Activated T-cell treated with anti-CD3 and anti-CD28 coated beads, Interleukin-2, amount 50 U/mL, for 4 hours (primary cell): ENCODE measurements at regions not wholly inside any gene's neighbourhood (a gene's known extent, or its start where the extent isn't known, plus 50 kb on each side); places are given as distances from the start of the nearest gene placed in this dataset.
A peak's percentile ranks its signal among the peaks of the same experiment; 100 is the strongest.

ENCODE experiments used
- ATAC-seq, 2 donors: fragments of 200-7000 bp; cut with Tn5 transposase; one replicate each; pipeline ENCODE4 v1.10.0; 2021
- DNase-seq: peaks from one replicate; pipeline ENCODE4 v3.0.0-alpha.2; 2020
- H3K27me3 Mint-ChIP-seq: one replicate; pipeline ENCODE4 v1.8.0; 2021; ENCODE audit warnings: low read depth, mixed read lengths
- H3K36me3 Mint-ChIP-seq: one replicate; pipeline ENCODE4 v1.8.0; 2022; ENCODE audit warnings: mixed read lengths; ENCODE audit not compliant: insufficient read depth
- H3K4me1 Mint-ChIP-seq: one replicate; pipeline ENCODE4 v1.8.0; 2021; ENCODE audit warnings: low read depth, mixed read lengths
- H3K4me3 Mint-ChIP-seq: one replicate; pipeline ENCODE4 v1.8.0; 2021; ENCODE audit warnings: mild to moderate bottlenecking, moderate library complexity, mixed read lengths
- H3K9me3 Mint-ChIP-seq: one replicate; pipeline ENCODE4 v1.8.0; 2021; ENCODE audit warnings: mixed read lengths

DNA sequence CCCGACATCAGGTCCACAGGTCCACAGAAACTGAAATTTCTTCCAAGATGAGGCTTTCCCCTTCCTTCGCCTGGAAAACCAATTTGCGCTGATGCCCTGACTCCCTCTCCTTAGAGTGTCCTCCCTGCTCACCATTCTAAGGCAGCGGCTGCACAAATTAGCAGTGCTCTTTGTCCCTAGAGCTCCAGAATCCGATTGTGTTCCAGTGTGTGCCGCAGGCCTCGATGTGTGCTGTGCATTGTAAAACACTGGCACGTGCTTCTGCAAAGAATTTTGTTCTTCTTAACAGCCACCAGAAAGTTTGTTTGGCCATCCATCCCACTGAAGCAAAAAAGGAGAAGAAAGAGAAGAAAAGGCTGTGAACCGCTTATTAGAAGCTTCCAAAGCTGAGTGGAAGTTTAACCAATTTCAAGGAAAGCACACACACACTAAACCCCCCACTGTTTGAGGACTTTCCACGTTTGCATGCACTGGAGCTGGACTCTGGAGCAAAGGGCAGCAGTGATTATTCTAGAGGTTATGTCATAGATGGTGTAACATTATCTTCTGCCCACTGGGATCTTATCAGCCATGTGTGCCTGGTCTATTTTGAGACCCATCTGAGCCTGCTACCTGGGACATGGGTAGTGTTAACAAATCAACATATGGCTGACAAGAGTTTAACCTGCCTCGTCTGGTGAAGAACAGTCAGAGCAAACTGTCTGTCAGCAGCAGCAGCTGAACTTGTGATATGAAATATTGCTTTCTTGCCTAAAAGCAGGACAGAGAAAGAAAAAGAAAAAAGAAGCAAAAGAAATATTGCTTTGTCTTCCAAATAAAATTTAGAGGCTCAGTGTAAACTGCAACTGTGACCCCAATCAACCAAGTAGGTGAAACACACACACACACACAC is 64.9 kb upstream of the RREB1 start:
- Mint-ChIP-seq H3K9me3 (no peaks in the 10 kb centered on the region), H3K4me3 (no peak overlapping the region), H3K27me3 (no peaks in the 10 kb centered on the region), H3K4me1 (peaks cover 14% of the 10 kb centered on the region), H3K36me3 (no peaks in the 10 kb centered on the region)
- no peak for DNase-seq
- no peak for ATAC-seq

GRCh38 chr6:7045331-7045730 is 62.4 kb upstream of the RREB1 start:
- no peaks in the 10 kb centered on the region for H3K36me3 Mint-ChIP-seq
- DNase-seq: no peak
- no peaks in the 10 kb centered on the region for H3K27me3 Mint-ChIP-seq
- ATAC-seq: no peak
- H3K4me1 Mint-ChIP-seq: peaks cover 14% of the 10 kb centered on the region
- no peaks in the 10 kb centered on the region for H3K9me3 Mint-ChIP-seq
- H3K4me3 Mint-ChIP-seq: no peak overlapping the region

GRCh38 chr6:7045746-7046145 is 62.0 kb upstream of the RREB1 start:
- DNase-seq: no peak
- ATAC-seq: no peak
- Mint-ChIP-seq H3K4me3 (no peak overlapping the region), H3K36me3 (no peaks in the 10 kb centered on the region), H3K4me1 (peaks cover 14% of the 10 kb centered on the region), H3K27me3 (peaks cover 2% of the 10 kb centered on the region), H3K9me3 (no peaks in the 10 kb centered on the region)

DNA sequence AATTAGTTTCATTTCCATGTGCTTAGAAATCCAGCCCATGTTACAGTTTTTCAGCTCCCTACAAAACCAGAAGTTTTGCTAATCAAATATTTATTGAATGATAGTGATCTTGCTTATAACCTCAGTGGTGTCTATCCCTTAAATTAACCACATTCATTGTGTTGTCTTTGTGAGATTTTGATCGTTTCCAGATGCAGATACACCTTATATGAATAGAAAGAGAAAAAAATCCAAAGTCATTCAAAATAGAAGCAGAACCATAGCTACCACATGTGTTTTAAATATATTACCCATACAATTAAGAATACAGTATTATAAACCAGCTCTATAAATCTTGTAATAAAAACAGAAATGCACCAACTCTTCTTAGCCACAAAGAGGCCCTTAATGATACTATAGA is 60.6 kb upstream of the RREB1 start:
- H3K36me3 Mint-ChIP-seq: no peaks in the 10 kb centered on the region

DNA sequence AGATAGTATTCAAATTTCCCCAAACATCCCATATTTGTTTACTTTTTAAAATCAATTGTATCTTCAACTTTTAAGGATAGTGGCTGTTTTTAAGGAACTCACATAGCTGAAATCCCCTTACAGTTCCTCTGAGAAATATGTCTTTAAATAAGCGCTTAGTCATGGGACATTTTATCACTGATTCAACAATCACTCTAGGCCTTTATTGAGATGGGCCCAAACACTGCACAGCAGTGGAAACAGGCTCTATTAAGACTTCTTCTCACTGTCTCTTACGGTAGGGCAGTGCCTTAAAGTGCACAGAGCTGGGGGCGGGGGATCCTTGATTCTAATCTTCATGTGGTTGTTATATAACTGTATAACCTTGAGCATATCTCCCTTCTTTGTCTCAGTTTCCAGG is 59.8 kb upstream of the RREB1 start:
- no peak for DNase-seq

More for the DNA sequence above, 60.6 kb upstream of the RREB1 start:
- H3K4me3 Mint-ChIP-seq: no peak overlapping the region
- DNase-seq (no peak), ATAC-seq (no peak)
- H3K4me1 Mint-ChIP-seq: peaks cover 3% of the 10 kb centered on the region
- peaks cover 2% of the 10 kb centered on the region for H3K27me3 Mint-ChIP-seq
- H3K9me3 Mint-ChIP-seq: no peaks in the 10 kb centered on the region

DNA sequence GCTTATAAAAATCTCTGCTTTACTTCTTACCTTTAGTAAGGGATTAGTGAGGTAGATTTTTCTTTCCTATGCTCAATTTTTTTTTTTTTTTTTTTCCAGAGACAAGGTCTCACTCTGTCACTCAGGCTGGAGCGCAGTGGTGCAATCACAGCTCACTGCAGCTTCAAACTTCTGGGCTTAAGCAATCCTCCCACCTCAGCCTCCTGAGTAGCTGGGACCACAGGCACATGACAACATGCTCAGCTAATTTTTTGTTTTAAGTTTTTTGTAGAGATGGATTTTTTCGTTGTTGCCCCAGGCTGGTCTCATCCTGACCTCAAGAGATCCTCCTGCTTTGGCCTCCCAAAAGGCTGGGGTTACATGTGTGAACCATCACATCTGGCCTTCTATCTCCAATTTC is 58.9 kb upstream of the RREB1 start:
- DNase-seq (no peak), ATAC-seq (no peak)
- peaks cover 7% of the 10 kb centered on the region for H3K4me1 Mint-ChIP-seq
- no peaks in the 10 kb centered on the region for H3K36me3 Mint-ChIP-seq
- no peaks in the 10 kb centered on the region for H3K9me3 Mint-ChIP-seq
- H3K4me3 Mint-ChIP-seq: no peak overlapping the region
- peaks cover 2% of the 10 kb centered on the region for H3K27me3 Mint-ChIP-seq

More for the DNA sequence above, 59.8 kb upstream of the RREB1 start:
- H3K4me1 Mint-ChIP-seq: peaks cover 4% of the 10 kb centered on the region
- no peak overlapping the region for H3K4me3 Mint-ChIP-seq
- no peaks in the 10 kb centered on the region for H3K36me3 Mint-ChIP-seq
- peaks cover 2% of the 10 kb centered on the region for H3K27me3 Mint-ChIP-seq
- H3K9me3 Mint-ChIP-seq: no peaks in the 10 kb centered on the region
- ATAC-seq: no peak

DNA sequence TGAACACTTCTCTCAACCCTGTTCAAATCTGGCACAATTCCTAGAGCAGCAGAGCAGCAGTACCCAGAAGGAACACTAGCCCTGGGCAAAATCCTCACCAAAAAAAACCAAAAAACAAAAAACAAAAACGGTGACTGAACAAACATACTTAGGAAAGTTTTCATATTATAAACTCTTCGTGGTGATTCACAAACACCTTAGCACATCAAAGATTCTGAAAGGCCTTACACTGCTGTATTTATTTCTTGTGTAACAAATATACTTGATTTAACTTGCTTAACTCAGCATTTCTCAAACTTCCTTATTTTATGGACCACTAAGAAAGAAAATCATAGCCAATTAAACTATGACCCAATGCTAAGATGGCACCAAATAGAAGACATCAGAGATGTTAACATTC is 57.8 kb upstream of the RREB1 start:
- H3K4me1 Mint-ChIP-seq: peaks cover 7% of the 10 kb centered on the region
- no peak for DNase-seq
- no peaks in the 10 kb centered on the region for H3K36me3 Mint-ChIP-seq
- no peak for ATAC-seq
- H3K9me3 Mint-ChIP-seq: no peaks in the 10 kb centered on the region
- peaks cover 2% of the 10 kb centered on the region for H3K27me3 Mint-ChIP-seq
- peak overlapping the region; percentile 51 for H3K4me3 Mint-ChIP-seq

DNA sequence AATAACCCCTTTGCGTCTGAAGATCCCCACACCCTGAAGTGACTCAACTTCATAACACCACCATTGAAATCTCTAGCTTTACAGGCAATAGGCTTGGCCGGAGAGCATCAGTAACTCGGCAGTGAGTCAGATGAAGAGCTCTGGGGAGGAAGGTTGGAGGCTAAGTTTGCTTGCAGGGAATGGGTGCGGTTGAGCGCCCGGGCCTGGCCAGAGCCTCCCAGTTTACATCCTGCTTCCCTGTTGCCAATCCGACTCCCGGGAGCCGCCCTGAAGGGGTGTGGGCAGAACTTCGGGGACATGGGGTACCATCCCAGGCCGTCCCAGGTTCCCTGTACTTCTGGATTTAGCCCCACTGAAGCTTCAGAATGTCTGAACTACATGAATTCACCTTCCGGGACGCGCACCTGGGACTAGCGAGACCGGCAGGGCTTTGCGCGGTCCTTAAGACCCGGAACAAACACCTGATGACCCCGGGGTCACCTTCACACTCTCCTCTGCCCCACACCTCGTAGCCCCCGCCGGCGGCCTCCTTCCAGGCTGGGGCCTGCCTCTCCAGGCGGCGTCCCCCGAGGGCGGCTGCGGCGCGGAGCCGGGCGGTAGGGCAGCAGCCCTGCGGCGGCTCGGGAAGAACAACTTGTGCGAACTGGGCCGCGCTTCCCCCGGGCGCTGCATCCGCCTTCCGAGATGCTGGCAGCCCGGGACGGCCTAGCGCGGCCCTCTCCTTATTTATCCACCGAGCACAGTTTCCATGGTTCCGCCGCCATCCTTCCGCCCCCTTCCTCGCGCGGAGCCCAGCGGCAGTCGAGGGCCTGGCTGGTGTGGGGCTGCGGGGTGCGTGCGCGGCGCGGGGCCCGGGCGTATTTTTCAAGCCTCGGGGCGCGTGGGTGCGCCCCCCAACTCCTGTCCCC is 56.6 kb upstream of the RREB1 start:
- H3K27me3 Mint-ChIP-seq: peaks cover 2% of the 10 kb centered on the region
- peak; percentile 58 to 59 for ATAC-seq
- DNase-seq: peak; percentile 9
- peak overlapping the region; percentile 51 for H3K4me3 Mint-ChIP-seq
- H3K4me1 Mint-ChIP-seq: peaks cover 7% of the 10 kb centered on the region
- no peaks in the 10 kb centered on the region for H3K9me3 Mint-ChIP-seq
- no peaks in the 10 kb centered on the region for H3K36me3 Mint-ChIP-seq

GRCh38 chr6:7051780-7052442 is 55.9 kb upstream of the RREB1 start:
- H3K9me3 Mint-ChIP-seq: no peaks in the 10 kb centered on the region
- ATAC-seq (peak; percentile 76 to 81), DNase-seq (peak; percentile 33)
- H3K36me3 Mint-ChIP-seq: no peaks in the 10 kb centered on the region
- peaks cover 2% of the 10 kb centered on the region for H3K27me3 Mint-ChIP-seq
- peaks cover 7% of the 10 kb centered on the region for H3K4me1 Mint-ChIP-seq
- H3K4me3 Mint-ChIP-seq: peak overlapping the region; percentile 59

DNA sequence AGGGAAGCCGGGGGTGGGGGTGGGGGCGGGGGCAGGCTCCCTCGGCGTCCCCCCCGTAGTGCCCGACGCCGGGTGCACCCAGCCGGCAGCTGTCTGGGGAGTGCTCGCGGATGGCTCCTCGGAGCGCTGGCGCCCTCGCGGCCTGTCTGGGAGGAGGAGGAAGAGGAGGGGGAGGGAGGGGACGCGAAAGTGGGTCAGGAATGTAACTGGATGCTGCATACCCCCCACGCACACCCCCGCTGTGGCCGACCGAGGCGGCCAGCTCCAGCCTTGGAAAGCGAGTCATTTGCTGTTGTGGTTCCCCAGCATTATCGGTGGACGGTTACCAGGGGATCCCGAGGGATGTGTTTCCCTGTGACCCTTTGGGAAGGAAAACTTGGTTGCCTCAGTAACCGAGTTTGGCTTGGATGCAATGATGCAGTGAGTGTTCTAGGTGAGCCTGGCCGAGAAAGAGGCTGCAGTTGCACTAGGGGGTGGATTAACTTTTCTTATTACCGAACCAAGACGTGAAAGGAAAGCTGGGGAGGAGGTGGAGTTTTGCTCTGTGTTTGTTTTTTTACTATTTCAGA is 55.2 kb upstream of the RREB1 start:
- DNase-seq: no peak
- ATAC-seq: peak in 1 of 2 donors; percentile 20
- Mint-ChIP-seq H3K4me1 (peaks cover 7% of the 10 kb centered on the region), H3K27me3 (peaks cover 2% of the 10 kb centered on the region), H3K36me3 (no peaks in the 10 kb centered on the region), H3K4me3 (peak overlapping the region; percentile 69), H3K9me3 (no peaks in the 10 kb centered on the region)

- H3K4me3 Mint-ChIP-seq: peak overlapping the region; percentile 69
- peaks cover 2% of the 10 kb centered on the region for H3K36me3 Mint-ChIP-seq
- no peak for DNase-seq
- H3K27me3 Mint-ChIP-seq: peaks cover 2% of the 10 kb centered on the region
- H3K4me1 Mint-ChIP-seq: peaks cover 9% of the 10 kb centered on the region
- no peaks in the 10 kb centered on the region for H3K9me3 Mint-ChIP-seq
- ATAC-seq: no peak
These were observed 54.5 kb upstream of the RREB1 start for GRCh38 chr6:7053125-7053774.
